Thyroid gland (tissue), 4 donors: ENCODE measurements at regions not wholly inside any gene's neighbourhood (a gene's known extent, or its start where the extent isn't known, plus 50 kb on each side); places are given as distances from the start of the nearest gene placed in this dataset.
"Not testable (repeated sequence)": the region's sequence is repeated elsewhere in the genome, so short reads cannot be mapped to it uniquely, and the experiment has no call there.

Experiments
- POLR2A ChIP-seq, 2 donors: fragments of 450-650 bp; IDR thresholded peaks; one replicate each; pipeline ENCODE4 v1.6.1; 2017; ENCODE audit warnings: antibody characterized with exemption in 2 of 2, mild to moderate bottlenecking in 2 of 2, moderate library complexity in 1 of 2
- TF ChIP-seq, protein P1 (sequence below), 6 experiments: fragments of 200-600 bp in 3 of 6; fragments of 450-650 bp in 3 of 6; sonication (generic) in 3 of 6; IDR thresholded peaks; one replicate each; pipeline ENCODE4 v1.5.1; 2016 to 2019; ENCODE audit warnings: antibody characterized with exemption in 6 of 6, mild to moderate bottlenecking in 2 of 6, inconsistent platforms in 1 of 6, moderate library complexity in 1 of 6

DNA sequence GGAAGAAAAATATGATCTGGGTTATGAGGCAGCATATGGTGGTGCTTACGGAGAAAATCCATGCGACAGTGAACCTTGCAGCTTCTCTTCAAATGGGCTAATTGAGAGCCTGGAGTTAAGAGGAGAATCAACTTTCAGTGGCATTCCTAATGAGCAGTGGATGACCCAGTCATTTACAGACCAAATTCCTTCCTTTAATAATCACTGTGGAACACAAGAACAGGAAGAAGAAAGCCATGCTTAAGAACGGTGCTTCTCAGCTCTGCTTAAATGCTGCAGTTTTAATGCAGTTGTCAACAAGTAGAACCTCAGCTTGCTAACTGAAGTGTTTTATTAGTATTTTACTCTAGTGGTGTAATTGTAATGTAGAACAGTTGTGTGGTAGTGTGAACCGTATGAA lies 154.2 kb upstream of the RASSF8 start:
- TF ChIP-seq POLR2A (IDR thresholded peaks at IDR 0.05) = not testable (repeated sequence)
- TF ChIP-seq, protein P1, sequence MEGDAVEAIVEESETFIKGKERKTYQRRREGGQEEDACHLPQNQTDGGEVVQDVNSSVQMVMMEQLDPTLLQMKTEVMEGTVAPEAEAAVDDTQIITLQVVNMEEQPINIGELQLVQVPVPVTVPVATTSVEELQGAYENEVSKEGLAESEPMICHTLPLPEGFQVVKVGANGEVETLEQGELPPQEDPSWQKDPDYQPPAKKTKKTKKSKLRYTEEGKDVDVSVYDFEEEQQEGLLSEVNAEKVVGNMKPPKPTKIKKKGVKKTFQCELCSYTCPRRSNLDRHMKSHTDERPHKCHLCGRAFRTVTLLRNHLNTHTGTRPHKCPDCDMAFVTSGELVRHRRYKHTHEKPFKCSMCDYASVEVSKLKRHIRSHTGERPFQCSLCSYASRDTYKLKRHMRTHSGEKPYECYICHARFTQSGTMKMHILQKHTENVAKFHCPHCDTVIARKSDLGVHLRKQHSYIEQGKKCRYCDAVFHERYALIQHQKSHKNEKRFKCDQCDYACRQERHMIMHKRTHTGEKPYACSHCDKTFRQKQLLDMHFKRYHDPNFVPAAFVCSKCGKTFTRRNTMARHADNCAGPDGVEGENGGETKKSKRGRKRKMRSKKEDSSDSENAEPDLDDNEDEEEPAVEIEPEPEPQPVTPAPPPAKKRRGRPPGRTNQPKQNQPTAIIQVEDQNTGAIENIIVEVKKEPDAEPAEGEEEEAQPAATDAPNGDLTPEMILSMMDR (IDR thresholded peaks at IDR 0.05) = not testable (repeated sequence)
